Transverse colon (tissue), 4 donors: ENCODE measurements at regions not wholly inside any gene's neighbourhood (a gene's known extent, or its start where the extent isn't known, plus 50 kb on each side); places are given as distances from the start of the nearest gene placed in this dataset.

Experiments
- CTCF ChIP-seq, 5 experiments: fragments of 200-600 bp in 3 of 5; fragments of 450-650 bp in 2 of 5; sonication (generic) in 3 of 5; IDR thresholded peaks; 1 replicate in 2 of 5; 2 replicates in 3 of 5; pipeline ENCODE4 v1.5.1; 2016 to 2017; ENCODE audit warnings: antibody characterized with exemption in 5 of 5, inconsistent platforms in 3 of 5, mild to moderate bottlenecking in 2 of 5, moderate library complexity in 1 of 5
- EP300 ChIP-seq: sonication (generic); formaldehyde crosslinking; IDR thresholded peaks from one replicate; pipeline ENCODE4 v1.6.1; 2017; ENCODE audit warnings: antibody characterized with exemption, low read depth
- POLR2A ChIP-seq: fragments of 450-650 bp; IDR thresholded peaks from one replicate; pipeline ENCODE4 v1.6.1; 2016; ENCODE audit warnings: antibody characterized with exemption, mild to moderate bottlenecking, moderate library complexity
- POLR2AphosphoS5 ChIP-seq, 3 donors: sonication (generic); formaldehyde crosslinking; IDR thresholded peaks; one replicate each; pipeline ENCODE4 v1.6.1; 2016; ENCODE audit warnings: antibody characterized with exemption in 3 of 3

GRCh38 chr15:22237891-22238275, 157.6 kb downstream of the OR4M2 start:
- TF ChIP-seq CTCF (IDR thresholded peaks at IDR 0.05), result no peak
- TF ChIP-seq POLR2A, result no peak
- no peak for TF ChIP-seq POLR2AphosphoS5 (IDR thresholded peaks at IDR 0.05)
- TF ChIP-seq EP300, result no peak
